T-helper 22 cell (primary cell): ENCODE measurements at regions not wholly inside any gene's neighbourhood (a gene's known extent, or its start where the extent isn't known, plus 50 kb on each side); places are given as distances from the start of the nearest gene placed in this dataset.
"Not testable (repeated sequence)": the region's sequence is repeated elsewhere in the genome, so short reads cannot be mapped to it uniquely, and the experiment has no call there.

Source experiments
- DNase-seq: peaks from one replicate; pipeline ENCODE4 v3.0.0-alpha.2; 2020; ENCODE audit warnings: low read depth

DNA sequence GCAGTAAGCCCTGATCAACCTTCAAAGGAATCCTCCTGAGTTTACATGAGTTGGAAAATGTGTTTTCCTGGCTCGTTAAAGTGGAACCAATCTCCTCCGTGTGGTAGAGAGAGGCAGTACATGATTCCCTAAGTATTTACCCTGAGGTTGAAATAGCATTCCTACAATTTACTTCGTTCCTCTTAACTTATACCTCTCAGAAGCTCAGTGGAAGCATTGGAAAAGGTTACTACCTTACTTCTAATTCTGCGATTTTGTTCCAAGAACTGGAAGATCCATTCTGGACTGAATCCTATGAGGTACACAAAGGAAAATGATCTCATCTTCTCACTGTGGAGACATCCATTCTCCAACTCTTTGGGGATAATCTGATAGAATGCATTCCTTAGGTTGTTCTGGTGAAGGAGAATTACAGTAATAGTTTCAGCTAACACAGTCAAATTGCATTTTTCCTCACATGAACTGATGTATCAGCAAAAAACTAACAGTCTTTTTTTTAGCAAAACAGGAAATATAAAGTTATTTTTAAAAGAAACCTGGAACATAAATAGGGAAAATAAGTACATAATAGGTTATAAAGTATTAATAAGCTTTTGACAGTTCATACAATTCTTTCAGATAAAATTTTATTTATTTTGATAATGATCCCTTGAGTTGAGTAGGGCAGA, 475.6 kb downstream of the PDZRN4 start:
- no peak for DNase-seq

DNA sequence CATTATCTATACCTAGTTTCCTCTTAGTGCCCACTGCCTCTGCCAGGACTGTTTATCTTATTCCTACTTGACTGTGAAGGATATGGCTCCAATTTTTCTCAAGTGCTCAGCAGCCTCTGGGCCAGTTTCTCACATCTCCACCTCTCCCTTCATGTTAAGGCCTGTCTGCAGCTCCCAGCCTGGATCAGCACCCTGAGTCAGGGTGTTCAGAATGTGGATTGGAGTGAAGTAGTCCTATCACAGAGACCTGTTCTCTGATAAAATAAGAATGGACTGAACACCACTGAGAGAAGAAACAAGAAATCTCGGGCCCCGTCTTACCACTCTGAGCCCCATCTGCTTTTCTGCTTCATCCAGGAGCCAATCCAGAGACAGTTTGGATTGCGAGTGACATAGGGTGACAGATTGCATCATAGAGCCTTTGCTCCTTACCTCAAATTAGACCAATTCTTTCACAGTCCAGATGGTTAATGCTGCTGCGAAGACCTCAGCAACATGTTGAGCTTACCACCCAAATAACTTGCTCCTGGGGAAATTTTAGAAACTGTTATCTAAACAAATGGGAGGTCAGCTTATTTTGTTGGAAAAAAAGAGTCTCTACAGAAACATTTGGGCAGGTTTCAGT, 473.1 kb downstream of the PDZRN4 start:
- no peak for DNase-seq

DNA sequence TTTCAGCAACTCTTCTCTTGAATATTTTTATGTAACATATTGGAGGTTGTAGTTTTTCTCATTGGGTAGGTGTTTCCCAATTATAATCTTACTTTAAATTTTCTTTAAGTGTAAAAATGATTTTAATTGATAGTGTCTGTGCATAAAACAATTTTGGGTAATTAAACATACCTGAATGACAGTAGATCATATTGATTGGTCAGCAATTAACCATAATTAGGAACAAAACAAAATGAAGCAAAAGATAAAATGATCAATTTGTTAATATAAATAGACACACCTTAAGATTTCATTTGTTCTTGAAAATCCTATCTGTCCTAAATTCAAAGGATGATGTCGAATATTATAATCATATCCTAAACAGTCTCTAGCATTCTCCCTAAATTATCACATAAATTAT, 468.3 kb downstream of the PDZRN4 start:
- DNase-seq: no peak

DNA sequence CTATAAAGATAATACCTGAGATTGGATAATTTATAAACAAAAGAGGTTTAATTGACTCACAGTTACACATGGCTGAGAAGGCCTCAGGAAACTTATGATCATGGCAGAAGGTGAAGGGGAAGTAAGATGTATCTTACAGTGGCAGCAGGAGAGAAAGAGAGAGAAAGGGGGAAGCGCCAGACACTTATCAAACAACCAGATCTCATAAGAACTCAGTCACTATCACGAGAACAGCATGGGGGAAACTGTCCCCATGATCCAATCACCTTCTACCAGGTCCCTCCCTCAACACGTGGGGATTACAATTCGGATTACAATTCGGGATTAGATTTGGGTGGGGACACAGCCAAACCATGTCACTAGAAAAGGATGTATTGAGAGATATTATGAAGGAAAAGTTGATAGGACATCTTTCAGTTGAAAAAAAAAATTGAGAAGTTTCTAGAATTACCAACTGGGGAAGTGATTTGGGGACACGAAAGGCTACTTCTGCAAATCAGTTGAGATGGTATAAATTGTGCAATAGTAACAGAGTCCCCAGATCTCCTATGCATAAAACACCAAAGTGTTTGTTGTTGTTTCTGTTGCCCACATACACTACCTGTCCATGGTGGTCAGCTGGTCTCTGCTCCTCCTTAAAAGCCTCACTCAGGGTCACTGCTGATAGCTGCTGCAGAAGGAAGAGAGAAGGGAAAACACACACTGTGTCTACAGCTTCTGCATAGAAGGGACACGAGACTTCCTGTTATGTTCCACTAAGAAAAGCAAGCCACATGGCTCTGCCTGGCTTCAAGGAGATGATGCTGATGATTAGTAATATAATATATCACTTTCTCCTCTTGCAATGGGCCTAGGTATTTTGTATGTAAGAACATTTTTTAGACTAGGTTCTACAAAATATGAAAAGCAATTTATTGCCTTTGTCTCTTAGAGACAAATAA, 465.5 kb downstream of the PDZRN4 start:
- no peak for DNase-seq

DNA sequence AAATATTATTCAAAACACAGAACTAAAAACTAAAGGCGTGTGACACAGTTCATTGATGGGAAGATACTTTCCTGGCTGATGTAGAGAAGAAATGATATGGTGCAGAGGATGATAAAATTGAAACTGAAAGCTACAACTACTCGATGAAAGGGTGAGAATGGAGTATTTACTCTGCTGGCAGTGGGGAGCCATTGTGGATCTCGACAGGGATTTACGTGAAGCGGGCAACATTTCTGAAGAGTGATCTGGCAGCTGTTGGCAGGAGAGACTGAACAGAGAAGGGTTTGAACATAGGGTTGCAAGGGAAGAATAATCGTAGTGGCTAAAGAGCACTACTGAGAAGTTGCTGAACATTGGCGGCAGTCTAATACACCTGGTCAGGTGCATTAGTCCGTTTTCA, 464.9 kb downstream of the PDZRN4 start:
- no peak for DNase-seq

DNA sequence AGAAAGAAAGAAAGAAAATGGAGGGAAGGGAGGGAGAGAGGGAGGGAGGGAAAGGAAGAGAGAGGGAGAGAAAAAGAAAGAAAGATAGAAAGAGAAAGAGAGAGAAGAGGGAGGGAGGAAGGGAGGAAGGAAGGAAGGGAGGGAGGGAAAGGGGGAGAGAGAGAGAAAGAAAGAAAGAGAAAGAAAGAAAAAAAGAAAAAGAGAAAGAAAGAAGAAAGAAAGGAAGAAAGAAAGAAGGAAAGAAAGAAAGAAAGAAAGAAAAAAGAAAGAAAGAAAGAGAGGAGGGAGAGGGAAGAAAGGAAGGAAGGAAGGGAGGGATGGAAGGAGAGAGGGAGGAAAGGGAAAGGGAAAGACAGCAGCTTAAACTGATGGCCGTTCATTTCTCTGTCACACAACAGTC, 457.5 kb downstream of the PDZRN4 start:
- DNase-seq: no peak

DNA sequence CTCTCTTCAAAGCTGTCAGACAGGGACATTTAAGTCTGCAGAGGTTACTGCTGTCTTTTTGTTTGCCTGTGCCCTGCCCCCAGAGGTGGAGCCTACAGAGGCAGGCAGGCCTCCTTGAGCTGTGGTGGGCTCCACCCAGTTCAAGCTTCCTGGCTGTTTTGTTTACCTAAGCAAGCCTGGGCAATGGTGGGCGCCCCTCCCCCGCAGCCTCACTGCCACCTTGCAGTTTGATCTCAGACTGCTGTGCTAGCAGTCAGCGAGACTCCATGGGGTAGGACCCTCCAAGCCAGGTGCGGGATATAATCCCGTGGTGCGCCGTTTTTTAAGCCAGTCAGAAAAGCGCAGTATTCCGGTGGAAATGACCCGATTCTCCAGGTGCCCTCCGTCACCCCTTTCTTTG, 454.7 kb downstream of the PDZRN4 start:
- not testable (repeated sequence) for DNase-seq

DNA sequence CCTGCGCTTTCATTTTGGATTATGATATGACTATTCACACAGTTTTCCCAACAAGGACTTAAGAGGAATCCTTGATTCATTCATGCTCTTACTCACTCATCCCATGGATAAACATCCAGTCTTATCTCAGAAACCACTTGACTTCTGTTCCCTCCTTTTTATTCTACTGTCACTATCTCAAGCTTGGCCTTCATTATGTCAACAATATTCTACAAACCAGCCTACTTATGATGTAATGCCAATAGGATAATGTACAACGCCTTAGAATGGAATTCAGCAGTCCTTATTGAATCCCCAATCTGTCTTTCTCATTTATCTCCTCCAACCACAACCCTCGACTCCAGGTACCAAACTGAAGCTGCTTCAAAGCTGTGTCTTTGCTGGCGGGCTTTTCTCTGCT, 448.5 kb downstream of the PDZRN4 start:
- no peak for DNase-seq

DNA sequence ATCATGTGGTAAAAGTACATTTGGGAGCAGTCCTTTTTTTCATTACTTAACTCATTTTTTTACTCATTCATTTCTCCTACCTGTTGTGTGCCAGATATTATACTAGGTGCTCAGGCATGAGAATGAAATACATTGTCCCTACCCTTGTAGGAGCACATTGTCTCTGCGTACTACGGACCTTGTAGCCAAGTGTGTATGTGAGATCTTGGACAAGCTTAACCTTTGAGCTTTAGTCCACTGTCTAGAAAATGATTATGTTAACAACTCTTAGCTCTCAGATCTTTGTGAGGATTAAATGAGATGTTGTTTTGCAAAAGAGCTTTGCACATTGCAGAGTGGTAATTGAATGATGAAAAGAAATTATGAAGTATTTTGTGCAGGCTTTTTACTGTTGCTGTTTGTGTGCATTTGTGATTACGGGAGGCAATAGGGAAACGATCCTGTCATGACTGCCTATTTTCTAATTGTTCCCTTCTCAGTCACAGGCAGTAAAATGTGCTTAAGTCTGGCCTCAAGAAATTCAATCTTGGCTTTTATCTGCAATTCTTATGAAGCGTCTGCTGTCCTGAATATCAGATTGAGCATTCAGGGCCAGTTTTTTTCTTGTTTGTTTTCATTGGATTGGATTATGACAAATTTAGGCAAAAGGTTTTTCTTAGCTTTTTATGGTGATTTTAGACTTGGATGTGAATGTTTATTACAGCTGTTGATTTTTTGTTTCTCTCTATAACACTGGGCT, 447.7 kb downstream of the PDZRN4 start:
- no peak for DNase-seq

DNA sequence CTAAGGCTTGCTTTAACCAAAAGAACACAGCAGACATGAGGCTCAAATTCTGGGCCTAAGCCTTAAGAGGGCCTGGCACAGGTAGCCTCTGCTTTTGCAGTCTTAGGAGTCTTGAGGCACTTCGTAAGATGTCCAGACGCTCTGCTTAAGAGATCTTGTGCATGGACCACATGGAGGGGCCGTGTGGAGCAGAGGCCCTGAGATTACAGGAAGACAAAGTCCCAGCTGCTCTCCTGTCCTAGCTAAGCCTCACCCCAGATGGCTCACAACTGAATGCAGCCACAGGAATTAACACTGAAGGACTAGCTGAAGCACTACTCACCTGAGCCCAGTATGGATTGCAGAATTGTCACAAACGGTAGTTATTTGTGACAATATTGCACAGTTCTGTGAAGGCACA, 446.0 kb downstream of the PDZRN4 start:
- no peak for DNase-seq

DNA sequence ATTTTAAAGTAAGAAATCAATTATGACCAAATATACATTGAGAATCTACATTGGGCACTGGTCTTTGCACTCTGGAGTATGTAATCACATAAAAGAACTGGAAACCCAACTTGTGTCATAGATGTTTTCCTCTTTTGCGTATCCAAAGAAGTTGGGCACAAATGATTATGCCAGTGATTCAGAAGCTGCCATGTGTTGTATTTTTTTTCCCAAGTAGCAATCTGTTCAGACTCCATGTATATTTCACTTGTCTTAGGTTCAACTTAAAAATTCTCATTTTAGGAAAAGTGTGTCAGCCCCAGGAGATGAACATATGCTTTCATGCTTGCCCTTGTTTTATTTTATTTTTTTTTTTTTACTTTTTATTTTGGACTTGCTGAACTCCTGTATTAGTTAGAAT, 441.5 kb downstream of the PDZRN4 start:
- DNase-seq: no peak

DNA sequence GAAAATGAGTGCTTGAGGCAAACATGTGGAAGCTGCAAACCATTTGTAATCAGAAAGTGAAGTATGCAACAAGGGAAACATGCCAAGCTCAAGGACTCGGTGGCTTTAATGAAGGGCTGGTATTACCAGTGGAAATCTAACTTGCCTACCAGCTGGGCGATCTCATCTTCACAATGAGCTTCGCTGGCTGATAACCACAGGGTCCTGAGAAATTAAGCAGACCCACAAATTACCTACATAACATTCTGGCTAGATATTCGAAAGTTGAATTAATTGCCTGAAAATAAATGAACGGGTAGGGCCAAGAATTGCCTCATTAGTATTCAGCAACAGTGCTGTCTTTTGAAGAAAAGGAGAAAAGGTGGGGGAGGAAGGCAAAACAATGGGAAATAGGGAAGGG, 439.4 kb downstream of the PDZRN4 start:
- no peak for DNase-seq

DNA sequence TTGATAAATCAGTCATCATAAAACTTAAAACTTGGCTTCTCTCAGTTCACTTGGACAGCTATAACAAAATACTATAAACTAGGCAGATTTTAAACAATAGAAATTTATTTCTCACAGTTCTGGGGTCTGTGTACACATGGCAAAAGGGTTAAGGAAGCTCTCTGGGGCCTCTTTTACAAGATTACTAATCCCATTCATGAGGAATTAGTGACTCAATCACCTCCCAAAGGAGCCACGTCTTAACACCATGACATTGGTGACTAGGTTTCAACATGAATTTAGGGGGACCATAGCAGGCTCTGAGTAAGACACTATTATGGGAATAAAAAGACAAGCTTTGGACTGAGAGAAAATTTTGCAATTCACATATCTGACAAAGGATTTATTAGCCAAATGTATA, 436.5 kb downstream of the PDZRN4 start:
- no peak for DNase-seq
